Fibroblast of the aortic adventitia (primary cell): ENCODE measurements at regions not wholly inside any gene's neighbourhood (a gene's known extent, or its start where the extent isn't known, plus 50 kb on each side); places are given as distances from the start of the nearest gene placed in this dataset.

Experiments
- DNase-seq: peaks from one replicate; pipeline ENCODE4 v3.0.0-alpha.2; 2010; ENCODE audit warnings: low read depth
- H3K4me3 ChIP-seq: 2 replicates; pipeline ENCODE4 v1.5.1; 2011; ENCODE audit warnings: low read depth, mild to moderate bottlenecking, control low read depth, low read length, moderate library complexity
- CTCF ChIP-seq: IDR thresholded peaks from 2 replicates; pipeline ENCODE4 v1.5.1; 2011; ENCODE audit warnings: mild to moderate bottlenecking, low read length, control low read depth, inconsistent platforms; ENCODE audit not compliant: insufficient read depth

- H3K4me3 ChIP-seq, result no peak overlapping the region
These were observed 72.5 kb upstream of the TAF11L2 start for GRCh38 chr5:17425385-17426070.

GRCh38 chr5:17426104-17426749, 71.8 kb upstream of the TAF11L2 start:
- no peak for TF ChIP-seq CTCF
- no peak for DNase-seq
- H3K4me3 ChIP-seq, result no peak overlapping the region

More at GRCh38 chr5:17425385-17426070, 72.5 kb upstream of the TAF11L2 start:
- no peak for DNase-seq
- no peak for TF ChIP-seq CTCF

- no peak overlapping the region for H3K4me3 ChIP-seq
- DNase-seq, result no peak
- TF ChIP-seq CTCF, result no peak
These were observed 69.7 kb upstream of the TAF11L2 start for GRCh38 chr5:17428176-17428800.

GRCh38 chr5:17429353-17429752, 68.7 kb upstream of the TAF11L2 start:
- H3K4me3 ChIP-seq, result no peak overlapping the region
- TF ChIP-seq CTCF, result no peak
- no peak for DNase-seq

- no peak overlapping the region for H3K4me3 ChIP-seq
- DNase-seq, result no peak
- TF ChIP-seq CTCF, result no peak
These were observed 67.8 kb upstream of the TAF11L2 start for GRCh38 chr5:17430241-17430640.

- H3K4me3 ChIP-seq, result no peak overlapping the region
- DNase-seq, result no peak
- TF ChIP-seq CTCF, result no peak
These were observed 66.6 kb upstream of the TAF11L2 start for GRCh38 chr5:17431272-17432050.
